ENCODE measurements at regions not wholly inside any gene's neighbourhood (a gene's known extent, or its start where the extent isn't known, plus 50 kb on each side); places are given as distances from the start of the nearest gene placed in this dataset.

DNA sequence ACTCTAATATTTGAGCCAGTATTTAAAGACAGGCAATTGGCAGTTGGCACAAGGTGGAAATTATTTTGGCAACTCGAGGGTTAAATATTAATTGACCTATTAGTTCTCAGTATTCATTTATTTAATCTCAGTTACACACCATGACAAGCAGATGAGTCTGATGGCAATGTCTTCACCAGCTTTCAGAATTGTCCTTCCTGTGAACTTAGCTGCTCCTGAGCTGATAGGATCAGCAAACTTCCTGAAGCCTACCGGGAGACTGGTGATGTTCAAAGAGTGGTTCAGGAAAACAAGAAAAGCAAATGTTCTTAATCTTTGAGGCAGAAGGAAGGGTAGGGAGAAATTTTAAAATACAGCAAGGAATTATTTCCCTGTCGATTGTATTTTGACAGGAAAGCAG, 522.2 kb downstream of the SOX2 start:
- DNase-seq: no peak

DNA sequence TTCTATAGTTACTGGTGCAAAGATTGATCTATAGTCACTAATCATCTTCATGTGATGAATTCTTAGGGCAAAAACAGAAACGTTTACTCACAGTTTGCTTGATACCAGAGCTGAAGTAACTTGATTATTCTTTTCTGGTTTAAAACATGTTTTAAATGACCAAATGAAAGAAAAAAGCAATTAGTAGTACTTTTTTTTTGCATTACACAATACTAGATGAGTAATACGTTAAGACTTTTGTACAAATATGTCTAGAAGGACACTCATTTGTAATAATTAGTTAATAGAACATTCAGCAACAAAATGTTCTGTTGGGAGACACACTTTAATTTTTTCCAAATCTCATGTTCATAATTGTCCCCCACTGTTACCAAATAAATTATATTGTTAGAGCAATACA, 523.2 kb downstream of the SOX2 start:
- no peak for DNase-seq

DNA sequence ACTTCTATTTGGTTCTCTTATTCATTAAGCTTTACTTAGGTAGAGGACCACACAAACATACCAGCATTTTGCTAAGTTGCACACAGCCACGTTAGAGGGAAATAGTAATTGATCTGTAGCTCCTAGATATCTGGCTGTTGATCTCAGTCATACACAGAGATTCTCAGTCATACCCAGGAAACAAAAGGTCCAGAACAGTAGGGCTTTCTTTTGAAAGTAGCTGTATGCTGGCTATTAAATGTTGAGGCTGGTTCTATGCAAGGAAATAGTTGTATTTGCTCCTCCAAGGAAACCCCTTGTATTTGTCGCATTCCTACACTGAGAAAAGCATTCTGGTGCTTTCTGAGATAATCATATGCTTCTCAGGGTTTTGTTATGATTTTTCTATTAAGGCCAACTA, 523.8 kb downstream of the SOX2 start:
- no peak for DNase-seq

DNA sequence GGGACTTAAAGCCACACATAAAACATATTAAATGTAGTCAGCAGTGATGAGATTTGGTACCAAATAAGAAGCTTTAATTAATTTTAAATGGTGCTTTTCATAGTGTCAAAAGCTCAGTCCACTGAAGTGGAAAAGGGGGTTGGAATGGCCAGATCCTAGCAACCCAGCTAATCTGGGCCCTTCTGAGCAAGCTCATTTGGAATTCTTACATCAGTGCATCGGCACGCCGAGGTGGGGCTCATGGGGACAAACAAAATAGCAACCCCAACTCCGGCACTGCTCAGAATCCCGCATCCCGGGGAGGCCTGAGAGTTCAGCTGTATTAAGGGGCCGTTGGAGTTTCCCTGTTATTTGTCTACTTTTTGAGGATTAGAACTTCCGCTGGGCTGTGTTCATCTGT, 526.4 kb downstream of the SOX2 start:
- DNase-seq: no peak

DNA sequence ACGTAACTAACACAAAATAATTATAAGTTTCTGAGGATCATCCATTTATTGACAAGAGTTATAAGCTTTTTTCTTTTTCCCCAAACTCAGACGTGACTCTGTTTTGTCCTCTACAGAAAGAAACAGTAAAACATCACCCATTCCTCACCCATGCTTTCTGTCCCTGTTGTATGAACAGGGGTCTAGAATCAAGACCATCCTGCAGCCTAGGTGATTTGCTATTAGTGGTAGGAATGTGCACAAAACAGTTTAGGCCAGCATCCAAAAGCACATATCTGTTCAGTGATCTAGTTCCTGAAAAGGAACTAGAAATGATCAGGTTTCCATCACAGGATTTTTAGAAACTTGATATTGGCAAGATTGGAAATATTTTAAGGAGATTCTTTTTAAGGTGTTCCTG, 527.6 kb downstream of the SOX2 start:
- DNase-seq: no peak

DNA sequence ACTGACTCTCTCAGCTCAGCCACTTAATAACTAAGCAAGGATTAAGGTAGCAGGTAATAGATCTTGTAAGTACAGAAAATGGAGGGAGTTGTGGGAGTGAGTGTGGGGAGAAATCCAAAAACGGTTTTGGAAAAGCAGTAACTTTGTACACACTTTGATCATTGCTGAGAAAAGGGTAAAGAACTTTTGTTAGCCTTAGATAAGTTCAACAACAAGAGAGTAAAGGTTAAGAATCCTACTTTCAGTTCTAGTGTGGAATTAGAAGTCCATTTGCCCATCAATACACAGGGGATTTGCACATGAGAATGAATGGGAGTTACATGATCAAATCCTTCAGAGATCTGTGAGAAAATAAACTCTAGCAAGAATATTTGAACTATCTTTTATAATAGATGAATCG, 528.7 kb downstream of the SOX2 start:
- no peak for DNase-seq

DNA sequence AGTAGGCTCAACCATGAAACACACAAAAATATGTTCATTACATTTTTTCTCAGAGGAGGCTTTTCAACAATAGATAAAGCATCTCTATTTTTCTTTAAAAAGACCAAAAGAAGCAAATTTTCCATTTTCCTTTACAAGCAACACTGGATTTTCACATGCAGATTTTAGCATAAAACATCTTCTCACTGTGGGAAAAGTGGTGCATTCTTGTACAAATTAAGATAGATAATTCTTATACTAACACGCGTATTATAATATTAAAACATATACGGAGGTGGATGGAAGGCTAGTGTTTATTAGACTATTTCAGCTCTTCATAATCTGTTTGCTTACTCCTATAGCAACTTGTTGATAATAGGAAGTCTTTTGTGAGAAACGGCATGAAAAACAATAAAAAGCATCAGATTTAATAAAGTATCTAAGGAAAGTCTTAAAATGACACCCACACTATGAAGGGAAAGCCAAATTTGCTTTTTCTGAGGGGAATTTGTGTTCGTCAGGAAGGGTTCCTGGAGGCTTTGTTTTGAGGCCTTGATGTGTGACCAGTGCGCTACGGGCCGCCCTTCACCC, 529.6 kb downstream of the SOX2 start:
- no peak for DNase-seq

DNA sequence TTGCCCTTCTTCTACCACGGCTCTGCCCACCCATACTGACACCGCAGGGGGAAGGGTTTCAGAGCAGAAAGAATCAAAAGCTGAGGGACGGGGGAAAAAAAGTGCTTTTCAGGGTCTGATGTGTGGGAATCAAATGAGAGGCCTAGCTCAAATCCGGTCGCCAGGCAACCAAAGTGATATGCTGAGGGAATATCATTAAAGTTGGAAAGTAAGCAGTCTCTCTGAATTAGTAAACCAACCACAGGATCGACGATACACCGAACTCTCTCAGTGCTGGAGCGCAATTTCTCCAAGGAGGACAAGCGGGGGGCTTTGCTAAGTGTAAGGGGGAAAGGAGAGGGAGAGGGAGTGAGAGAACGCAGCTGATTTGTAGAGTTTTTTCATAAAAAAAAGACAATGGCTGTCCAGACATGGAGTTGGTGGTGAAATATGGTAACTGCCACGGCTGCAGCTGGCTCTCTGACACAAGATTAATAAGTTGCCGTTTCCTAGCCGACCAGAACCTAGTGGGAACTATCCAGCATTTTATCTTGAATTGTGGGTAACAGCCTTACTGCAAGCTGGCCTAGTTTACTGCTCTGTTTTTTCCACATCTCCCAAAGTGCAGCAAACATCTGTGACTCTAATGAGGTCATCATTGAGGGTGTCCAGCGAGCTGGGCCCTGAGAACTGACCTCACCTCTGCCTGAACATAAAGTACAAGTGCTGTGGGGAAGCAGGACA, 530.2 kb downstream of the SOX2 start:
- no peak for DNase-seq

DNA sequence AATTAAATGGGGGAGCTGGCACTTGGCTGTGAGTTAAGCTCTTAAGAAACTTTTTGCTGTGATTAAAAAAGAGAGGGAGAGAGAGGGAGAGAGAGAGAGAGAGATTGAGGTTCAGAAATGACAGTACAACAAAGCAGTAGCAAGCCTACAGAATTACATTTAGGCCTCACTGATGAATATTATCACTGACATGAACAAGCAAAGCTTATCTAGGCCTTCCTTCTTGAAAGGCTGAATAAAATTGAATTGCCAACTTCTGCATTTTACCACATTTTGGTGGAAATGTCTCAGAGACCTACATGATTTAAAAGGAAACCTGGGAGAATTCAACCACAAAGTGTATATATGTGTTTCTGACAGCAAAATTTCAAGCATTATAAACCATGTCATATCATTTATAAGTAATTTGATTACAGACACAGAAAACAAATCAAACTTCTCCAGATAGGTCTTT, 530.8 kb downstream of the SOX2 start:
- no peak for DNase-seq

DNA sequence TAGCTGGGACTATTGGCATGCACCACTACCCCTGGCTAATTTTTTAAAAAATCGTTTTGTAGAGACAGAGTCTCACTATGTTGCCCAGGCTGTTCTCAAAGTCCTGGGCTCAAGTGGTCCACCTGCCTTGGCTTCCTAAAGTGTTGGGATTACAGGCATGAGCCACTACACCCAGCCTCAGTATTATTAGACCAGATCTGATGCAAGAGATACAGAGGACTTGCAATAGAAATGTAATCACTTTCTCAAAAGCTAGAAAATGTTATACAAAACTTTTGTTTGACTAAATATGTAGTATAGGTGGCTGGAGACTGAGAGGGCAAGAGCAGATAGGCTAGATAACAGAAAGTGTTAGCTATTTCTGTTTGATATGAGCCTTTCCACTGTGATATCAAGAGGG, 531.9 kb downstream of the SOX2 start:
- DNase-seq: no peak

DNA sequence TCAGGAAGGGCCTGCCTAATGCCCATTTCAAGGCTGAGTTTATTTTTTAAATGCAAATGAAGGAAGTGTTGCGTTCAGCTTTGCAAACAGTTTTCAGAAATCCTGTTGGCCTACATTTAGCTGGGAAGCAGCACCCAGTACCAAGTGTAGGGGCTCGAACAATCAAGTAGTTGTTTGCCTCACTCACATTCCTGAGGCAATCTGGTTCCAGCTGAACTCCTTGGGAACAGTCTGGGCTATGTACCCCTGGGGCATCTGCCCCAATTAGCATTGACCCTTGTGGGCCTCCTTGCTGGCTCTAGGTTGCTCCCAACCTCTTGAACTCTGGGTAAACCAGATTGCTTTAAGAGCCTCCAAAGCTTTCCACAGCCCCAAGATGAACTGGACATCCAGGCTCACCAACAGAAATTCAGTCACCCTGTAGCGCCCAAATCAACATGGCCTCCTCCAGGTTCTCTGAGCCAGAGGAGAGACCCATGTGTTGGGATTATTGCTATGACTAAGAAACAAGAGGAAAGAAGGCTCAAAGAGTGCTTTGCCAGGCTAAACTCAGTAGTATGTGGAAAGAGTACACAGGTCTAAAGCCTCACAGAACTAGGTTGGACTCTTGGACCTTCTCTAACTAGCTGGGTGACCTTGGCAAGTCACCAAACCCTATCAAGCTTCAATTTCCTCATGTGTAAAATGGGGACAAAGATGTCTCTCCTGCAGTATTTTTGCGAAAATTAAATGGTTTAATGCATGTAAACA, 532.7 kb downstream of the SOX2 start:
- DNase-seq: no peak

DNA sequence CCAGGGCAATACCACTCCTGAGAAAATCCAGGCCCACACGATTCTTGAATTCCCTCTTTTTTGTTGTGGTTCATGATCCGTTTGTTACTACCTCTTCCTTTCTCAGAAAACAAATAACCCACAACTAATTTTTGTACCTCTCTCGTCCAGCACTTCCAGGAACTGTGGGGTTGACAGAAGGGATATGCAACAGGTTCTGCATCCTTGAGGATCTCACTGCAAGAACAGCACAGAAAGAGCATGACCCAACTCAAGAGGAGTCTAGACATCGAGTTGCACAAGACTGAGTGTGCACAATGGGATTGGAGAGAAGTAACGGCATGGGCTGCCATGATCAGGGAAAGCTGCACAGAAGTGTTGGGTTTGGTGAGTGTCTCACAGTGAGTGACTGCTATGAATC, 533.3 kb downstream of the SOX2 start:
- no peak for DNase-seq

DNA sequence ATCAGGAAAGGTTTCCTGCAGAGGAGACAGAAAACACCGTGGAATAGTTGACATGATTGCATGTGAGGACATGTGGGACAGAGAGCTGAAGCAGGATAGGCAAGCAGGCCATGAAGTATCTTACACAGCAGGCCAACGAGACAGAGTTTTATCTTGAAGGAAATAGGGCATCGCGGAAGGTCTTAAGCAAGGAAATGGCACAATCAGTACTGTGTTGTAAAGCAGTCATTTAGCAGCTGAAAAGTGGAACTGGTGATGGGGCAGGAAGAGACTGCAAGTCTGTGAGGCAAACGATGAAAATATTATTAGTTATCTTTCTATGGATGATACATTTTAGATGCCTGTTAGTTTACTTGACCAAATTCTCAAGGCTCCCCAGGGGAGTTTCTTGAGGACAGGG, 535.1 kb downstream of the SOX2 start:
- no peak for DNase-seq

DNA sequence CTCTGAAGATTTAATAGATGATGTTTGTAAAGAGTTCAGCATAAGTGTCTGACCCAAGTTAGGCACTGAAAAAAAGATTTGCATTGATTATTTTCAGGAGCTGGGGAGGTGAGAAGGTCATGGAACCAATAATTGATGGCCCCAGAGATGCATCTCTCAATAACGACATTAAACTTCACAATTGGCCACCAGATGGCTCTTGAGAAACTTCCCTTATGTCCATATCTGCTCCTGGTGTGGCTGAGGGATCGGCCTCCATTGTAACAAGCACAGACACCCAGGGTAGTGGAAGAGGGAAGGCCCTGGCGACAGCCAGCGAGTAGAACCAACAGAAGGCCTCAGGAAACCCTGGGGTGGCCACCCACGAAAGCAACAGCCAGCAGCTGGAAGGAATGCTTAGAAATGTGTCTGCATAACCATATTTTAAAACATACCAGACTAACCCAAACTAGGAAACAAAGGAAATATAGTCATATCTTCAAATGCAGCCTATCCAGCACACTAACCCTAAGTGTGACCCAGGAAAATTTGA, 536.7 kb downstream of the SOX2 start:
- no peak for DNase-seq

DNA sequence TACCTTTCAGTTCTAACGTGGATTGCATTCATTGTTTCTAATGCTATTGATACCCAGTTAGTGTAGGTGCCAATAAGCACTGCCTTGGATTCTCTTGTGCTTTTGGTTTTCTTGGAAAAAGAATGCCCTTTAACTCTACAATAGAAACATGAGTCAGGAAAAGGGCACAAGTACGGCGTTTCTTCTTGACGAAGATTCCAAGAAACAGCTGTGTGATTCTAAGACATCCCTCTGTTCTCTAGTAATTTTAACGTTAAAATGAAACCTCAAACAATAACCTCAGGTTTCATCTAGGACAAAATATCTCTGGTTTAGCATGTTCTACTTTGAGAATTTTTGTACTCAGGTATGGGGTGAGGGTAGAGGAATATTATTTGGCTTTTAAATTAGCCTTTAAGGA, 540.5 kb upstream of the ATP11B start:
- DNase-seq: no peak

DNA sequence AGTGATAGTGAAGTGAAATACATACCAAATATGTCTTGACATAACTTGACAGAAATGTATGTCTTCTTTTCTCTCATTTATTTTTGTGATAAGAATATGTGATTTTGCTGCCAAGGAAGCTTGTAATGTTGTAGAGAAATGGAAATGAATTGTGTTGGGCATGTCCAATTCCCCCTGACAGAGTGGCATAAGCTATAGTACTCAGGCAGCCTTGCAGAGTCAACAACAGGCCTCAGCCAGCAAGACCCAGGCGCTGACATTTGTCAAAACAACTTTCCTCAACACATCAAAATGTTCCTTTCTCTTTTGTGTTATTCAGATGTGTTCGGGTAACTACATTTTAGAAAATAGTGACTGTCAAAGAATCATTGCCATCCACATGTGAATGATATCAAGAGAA, 538.1 kb upstream of the ATP11B start:
- DNase-seq: no peak

DNA sequence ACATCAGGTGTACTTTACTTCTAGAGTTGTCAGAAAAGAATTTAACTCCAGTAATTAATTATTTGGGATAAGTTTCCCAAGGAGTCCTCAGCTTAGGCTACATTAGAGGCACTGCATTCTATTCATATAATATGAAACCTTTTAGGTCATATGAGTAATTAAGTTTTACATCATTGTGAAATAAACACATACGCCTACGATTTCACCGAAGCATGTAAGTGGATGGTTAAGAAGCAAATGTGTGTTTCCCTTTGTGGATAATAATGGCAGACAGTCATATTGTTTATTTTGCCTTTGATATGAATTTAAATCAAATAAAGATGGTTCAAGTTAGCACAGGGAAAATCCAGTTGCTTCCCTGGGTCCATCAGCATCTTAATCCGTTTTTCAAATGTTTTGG, 535.9 kb upstream of the ATP11B start:
- DNase-seq: no peak

DNA sequence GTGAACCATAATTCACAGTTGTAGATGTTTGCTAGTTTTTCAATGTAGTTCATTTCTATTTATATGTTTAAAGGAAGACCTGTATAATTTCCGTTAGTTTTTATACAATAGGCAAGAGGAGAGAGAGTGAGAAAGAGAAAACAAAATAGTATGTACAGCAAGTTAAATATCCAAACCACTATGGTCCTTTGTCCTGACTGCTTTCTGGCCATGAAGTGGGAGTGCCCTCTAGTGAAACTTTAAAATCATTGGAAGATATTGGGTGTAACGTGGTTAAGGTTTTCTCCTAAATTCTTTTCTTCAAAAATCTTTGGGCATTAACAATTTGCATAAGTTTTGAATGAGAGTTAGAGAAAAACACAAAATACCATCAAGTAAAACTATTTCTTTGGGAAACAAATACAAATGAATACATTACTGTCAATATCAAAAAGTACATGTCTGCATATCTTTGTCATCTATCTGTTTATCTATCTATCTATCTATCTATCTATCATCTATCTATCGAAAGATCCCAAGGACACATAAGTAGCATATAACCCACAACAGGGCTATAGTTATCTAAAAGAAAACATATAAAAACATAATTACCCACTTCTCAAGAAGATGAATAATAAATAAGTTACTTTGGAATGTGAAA, 534.6 kb upstream of the ATP11B start:
- DNase-seq: peak; percentile 38

DNA sequence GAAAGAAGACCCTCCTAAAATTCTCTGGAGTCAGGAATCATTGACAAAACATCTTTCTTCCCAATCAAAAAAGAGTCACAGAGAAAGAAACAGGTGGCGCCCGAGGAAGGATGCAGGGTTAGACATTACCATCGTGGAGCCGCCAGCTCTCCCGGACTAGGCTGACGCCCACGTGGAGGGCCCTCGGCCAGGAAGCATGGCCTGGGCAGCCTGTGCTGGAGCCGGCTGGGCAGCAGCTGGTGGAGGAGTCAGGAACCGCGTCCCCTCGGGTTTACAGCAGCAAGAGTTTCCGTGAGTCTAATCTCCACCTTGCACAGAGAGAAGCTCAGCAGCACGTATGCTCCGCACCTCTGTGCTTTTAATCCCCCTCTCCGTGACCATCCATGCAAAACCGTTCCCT, 533.7 kb upstream of the ATP11B start:
- DNase-seq: peak; percentile 26

DNA sequence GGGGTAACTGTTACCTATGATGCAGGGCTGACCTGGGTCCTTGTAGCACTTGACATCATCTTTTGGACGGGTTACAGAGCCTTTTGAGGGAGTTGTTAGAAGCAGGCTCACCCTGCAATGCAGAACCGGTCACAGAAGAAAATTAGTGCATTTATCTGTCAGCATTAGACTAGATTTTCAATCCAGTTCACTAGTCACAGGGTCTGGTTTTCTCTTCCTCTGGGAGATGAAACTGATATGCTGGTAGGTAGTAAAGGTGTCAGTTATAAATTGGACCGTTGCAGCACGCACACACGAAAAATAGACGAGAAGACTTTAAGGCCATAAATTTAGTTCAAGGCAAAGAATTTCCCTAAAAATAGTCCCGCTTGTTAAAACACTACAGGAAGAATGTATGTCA, 532.3 kb upstream of the ATP11B start:
- DNase-seq: no peak

DNA sequence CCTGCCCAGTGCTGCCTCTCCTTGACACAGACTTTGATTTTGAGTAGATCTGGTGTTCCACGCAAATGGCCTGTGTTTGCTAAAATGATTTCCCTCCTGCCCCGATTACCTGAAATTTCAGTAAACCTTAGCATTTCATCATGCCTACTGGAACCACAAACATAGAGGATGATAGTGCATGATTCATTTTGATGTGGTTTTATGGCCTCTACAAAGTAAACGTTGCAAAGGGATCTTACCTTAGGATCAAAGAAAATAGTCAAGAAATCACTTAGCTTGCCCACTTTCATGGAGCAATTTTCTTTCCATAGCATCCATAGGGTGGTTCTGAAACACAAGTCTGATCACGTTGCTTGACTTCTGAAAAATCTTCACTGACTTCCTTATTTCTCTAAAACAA, 524.6 kb upstream of the ATP11B start:
- DNase-seq: no peak

DNA sequence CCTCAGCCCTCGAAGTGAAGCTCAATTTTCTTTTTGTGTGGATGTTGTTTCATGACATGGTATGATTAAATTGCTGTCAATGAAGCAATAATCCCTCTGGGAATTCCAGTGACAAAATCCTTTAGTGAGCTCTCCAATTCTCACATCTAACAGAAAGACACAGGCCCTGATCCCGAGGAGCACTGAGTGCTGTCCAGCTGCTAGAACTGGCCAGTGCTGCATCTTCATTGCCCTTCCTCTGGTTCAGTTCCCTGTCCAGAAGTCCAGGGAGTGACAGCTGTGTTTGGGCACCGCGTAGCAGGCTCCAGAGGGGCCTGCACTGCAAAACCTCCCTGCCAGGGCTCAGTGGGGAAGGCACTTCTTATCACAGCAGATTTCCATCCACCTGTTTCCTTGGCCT, 516.8 kb upstream of the ATP11B start:
- DNase-seq: no peak

DNA sequence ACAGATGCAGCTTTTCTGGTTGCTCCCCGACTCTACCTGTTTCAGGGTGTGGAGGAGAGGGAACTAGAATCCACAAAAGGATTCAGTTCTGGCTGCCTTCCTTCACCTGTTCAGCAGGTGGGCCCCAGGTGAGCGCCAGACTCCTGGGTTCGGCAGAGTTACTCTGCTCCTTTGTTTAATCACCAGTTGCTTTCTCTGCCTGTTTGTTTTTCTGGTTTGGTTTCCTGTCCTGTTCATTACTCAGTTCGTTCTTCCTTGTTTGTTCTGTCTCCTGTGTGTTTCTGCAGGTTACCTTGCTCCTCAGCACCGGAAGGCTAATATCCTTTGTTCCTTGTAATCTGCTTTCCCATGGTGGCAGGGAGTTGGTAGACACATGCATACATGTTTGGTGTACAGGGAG, 508.5 kb upstream of the ATP11B start:
- DNase-seq: no peak

DNA sequence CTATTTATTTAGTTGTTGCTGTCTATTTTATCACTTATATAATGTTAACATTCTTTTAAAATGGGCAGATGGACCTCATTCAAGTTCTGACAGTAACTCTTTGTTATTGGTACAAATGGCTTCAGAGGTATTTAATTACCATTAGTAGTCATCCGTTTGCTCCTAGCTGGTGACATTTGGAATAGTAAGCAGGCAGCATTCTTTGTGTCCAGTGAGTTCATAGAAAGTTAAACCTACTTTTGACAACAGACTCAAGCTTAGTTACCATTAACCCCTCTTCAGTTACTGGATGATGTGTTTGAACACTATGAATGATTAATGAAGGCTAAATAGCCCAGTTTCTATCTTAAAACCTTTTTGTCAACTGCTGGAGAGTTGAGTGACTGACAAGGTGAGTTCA, 500.7 kb upstream of the ATP11B start:
- no peak for DNase-seq

Measured in DMS 273 treated with DMSO at 0.1 percent for 48 hours (cell line).